K562 (cell line): ENCODE measurements at regions not wholly inside any gene's neighbourhood (a gene's known extent, or its start where the extent isn't known, plus 50 kb on each side); places are given as distances from the start of the nearest gene placed in this dataset.

Source experiments
- ATAC-seq: fragments of 200-7000 bp; cut with Tn5 transposase; 3 replicates; pipeline ENCODE4 v1.9.1; 2020; ENCODE audit warnings: moderate library complexity
- BruUV-seq: library from RNA; stranded (reverse); fragments of 400-500 nt; replicated peaks from 2 replicates; lab custom pipeline; 2021; lab: Mats Ljungman, UMichigan
- CTCF ChIA-PET: fragments of 300-600 bp; formaldehyde crosslinking; extraction: SDS; loops from one replicate; lab custom pipeline; 2021; ENCODE audit warnings: low intra/inter-chr PET ratio; lab: Yijun Ruan, JAX
- POLR2A ChIA-PET: fragments of 300-600, 350-650 bp; sonication (Branson Sonifier 250); formaldehyde crosslinking; extraction: SDS; loops from one replicate; lab custom pipeline; 2021; ENCODE audit warnings: antibody characterized with exemption, inconsistent platforms; lab: Yijun Ruan, JAX
- DNase-seq, 4 experiments: peaks; one replicate each; pipeline versions ENCODE4 v3.0.0 to v3.0.0-alpha.2; 2011 to 2018; ENCODE audit warnings: low spot score in 3 of 4, mixed read lengths in 3 of 4; ENCODE audit errors: extremely low read depth in 1 of 4
- FAIRE-seq: peaks from 2 replicates; lab custom pipeline; 2011; peaks lifted over from hg19 to GRCh38; lab: Jason Lieb, UNC
- H2AFZ ChIP-seq: 2 replicates; pipeline ENCODE4 v1.6.0; 2011; ENCODE audit warnings: low read depth, low read length, control low read depth, inconsistent platforms
- H3K27ac ChIP-seq: fragments of 200-600 bp; 3 replicates; pipeline ENCODE4 v1.8.0; 2011; ENCODE audit warnings: low read depth, mild to moderate bottlenecking, control low read depth, inconsistent platforms, low read length, moderate library complexity, mixed read lengths; ENCODE audit errors: extremely low read depth
- H3K27me3 ChIP-seq, 2 experiments: fragments of 300-600 bp in 1 of 2; 2 replicates in 1 of 2; 3 replicates in 1 of 2; pipeline versions ENCODE4 v1.6.0 to v1.8.0; 2011; ENCODE audit warnings: inconsistent platforms in 2 of 2, low read length in 2 of 2, mild to moderate bottlenecking in 1 of 2, mixed read lengths in 1 of 2, moderate library complexity in 1 of 2; ENCODE audit not compliant: control insufficient read depth in 2 of 2, insufficient read depth in 2 of 2
- H3K36me3 ChIP-seq: fragments of 300-600 bp; 3 replicates; pipeline ENCODE4 v1.8.0; 2011; ENCODE audit warnings: mild to moderate bottlenecking, low read length, inconsistent platforms; ENCODE audit not compliant: control insufficient read depth, insufficient read depth
- H3K4me1 ChIP-seq, 2 experiments: fragments of 200-600 bp in 1 of 2; replicated peaks in 1 of 2; 2 replicates in 1 of 2; 3 replicates in 1 of 2; pipeline versions ENCODE4 v1.5.1 to v1.8.0; 2011; ENCODE audit warnings: inconsistent platforms in 2 of 2, low read length in 2 of 2, mild to moderate bottlenecking in 1 of 2, mixed read lengths in 1 of 2, moderate library complexity in 1 of 2; ENCODE audit not compliant: control insufficient read depth in 2 of 2, insufficient read depth in 2 of 2
- H3K4me2 ChIP-seq: 2 replicates; pipeline ENCODE4 v1.6.1; 2011; ENCODE audit warnings: low read length, control low read depth, inconsistent platforms, mixed read lengths; ENCODE audit not compliant: insufficient read depth
- H3K4me3 ChIP-seq: fragments of 200-600 bp; sonication (generic), shearing (Covaris generic); 2 replicates; pipeline ENCODE4 v1.5.1; 2016; ENCODE audit warnings: control low read depth, inconsistent platforms
- H3K79me2 ChIP-seq: fragments of 200-600 bp; 3 replicates; pipeline ENCODE4 v1.8.0; 2011; ENCODE audit warnings: low read length, inconsistent platforms; ENCODE audit not compliant: control insufficient read depth, insufficient read depth
- H3K9ac ChIP-seq, 2 experiments: 2 replicates each; pipeline versions ENCODE4 v1.6.0 to v1.6.1; 2011; ENCODE audit warnings: low read depth in 2 of 2, low read length in 2 of 2, control low read depth in 1 of 2, inconsistent platforms in 1 of 2, mild to moderate bottlenecking in 1 of 2, mixed read lengths in 1 of 2; ENCODE audit not compliant: insufficient read depth in 1 of 2
- H3K9me1 ChIP-seq: one replicate; pipeline ENCODE4 v1.6.0; 2011; ENCODE audit warnings: inconsistent platforms, mild to moderate bottlenecking, low read length, moderate library complexity; ENCODE audit not compliant: control insufficient read depth, insufficient read depth
- H3K9me3 ChIP-seq: replicated peaks from 2 replicates; pipeline ENCODE4 v1.5.1; 2011; ENCODE audit warnings: low read depth, low read length, inconsistent platforms; ENCODE audit not compliant: control insufficient read depth, insufficient read depth
- H4K20me1 ChIP-seq: replicated peaks from 2 replicates; pipeline ENCODE4 v1.6.1; 2011; ENCODE audit warnings: low read length, inconsistent platforms, mixed read lengths; ENCODE audit not compliant: control insufficient read depth, insufficient read depth
- PATZ1 ChIP-seq: fragments of 250-450 bp; sonication (Bioruptor Pico); IDR thresholded peaks from 2 replicates; pipeline ENCODE4 v1.5.0; 2020; ENCODE audit warnings: mild to moderate bottlenecking, borderline replicate concordance
- SP1 ChIP-seq: sonication (generic); formaldehyde crosslinking; IDR thresholded peaks from 2 replicates; pipeline ENCODE4 v1.8.1; 2022; ENCODE audit warnings: mild to moderate bottlenecking, missing genetic modification reagents
- TCF7L2 ChIP-seq: fragments of 150-350 bp; IDR thresholded peaks from 2 replicates; pipeline ENCODE4 v1.6.1; 2016; ENCODE audit warnings: low read depth, mild to moderate bottlenecking, low read length, moderate library complexity
- WGBS: fragments of 100-300 bp; shearing (Covaris generic); methylation state at CpG from one replicate; pipeline ENCODE4 v1.1.6; 2016; ENCODE audit warnings: low coverage, mixed read lengths; ENCODE audit not compliant: insufficient coverage; ENCODE audit errors: missing lambda C conversion rate; 5-methylcytosine and 5-hydroxymethylcytosine counted together
- in situ Hi-C: fragments of 300-500 bp; cut with MboI; formaldehyde crosslinking; loops from 4 replicates; pipeline ENCODE4 v1.15.0; 2018; ENCODE audit warnings: inconsistent platforms, mixed read lengths
- intact Hi-C: fragments of 100-400 bp; cut with micrococcal nuclease; formaldehyde crosslinking; loops from 2 replicates; pipeline ENCODE4 v1.14.2; 2022
- TF ChIP-seq, protein P1 (sequence below): fragments of 150-350 bp; IDR thresholded peaks from 2 replicates; pipeline ENCODE4 v1.6.1; 2014; ENCODE audit warnings: low read depth, mild to moderate bottlenecking, low read length, borderline replicate concordance

DNA sequence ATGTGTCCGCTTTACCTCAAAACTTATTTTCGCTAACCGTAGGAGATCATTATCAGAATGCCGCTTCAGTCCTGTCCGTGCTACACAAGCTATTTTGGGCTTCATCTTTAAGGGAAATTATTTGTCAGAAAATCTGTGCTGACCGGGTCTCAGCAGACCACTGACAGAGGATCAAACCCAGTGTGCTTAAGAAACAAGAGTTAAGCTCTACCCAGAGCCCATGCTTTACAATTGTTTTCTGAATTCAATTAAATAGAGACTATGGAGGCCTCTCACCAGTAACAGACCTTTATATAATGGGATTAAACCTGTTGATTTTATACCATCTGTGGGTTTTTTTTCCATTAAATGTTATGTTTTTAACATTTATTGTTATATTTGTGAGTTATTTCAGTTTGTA is 1956.7 kb upstream of the PIK3C3 start:
- no peak overlapping the region for H3K9ac ChIP-seq
- no peak overlapping the region for H3K4me2 ChIP-seq
- ATAC-seq (no peak), DNase-seq (no peak), FAIRE-seq (no peak)
- H3K4me3 ChIP-seq, result no peak overlapping the region
- no peak for TF ChIP-seq TCF7L2
- H3K79me2 ChIP-seq, result no peaks in the 10 kb centered on the region
- no peaks in the 10 kb centered on the region for H3K36me3 ChIP-seq
- CTCF ChIA-PET, result no interaction called here
- 10% methylated on average over 6 of the region's 6 CpGs for WGBS
- BruUV-seq, result no TSS peak
- H3K4me1 ChIP-seq, result no peaks in the 10 kb centered on the region
- no peaks in the 10 kb centered on the region for H3K9me1 ChIP-seq
- H2AFZ ChIP-seq, result no peak overlapping the region
- H3K27me3 ChIP-seq, result no peaks in the 10 kb centered on the region
- no peaks in the 10 kb centered on the region; the same call in 1 of the 2 replicates for H3K9me3 ChIP-seq
- POLR2A ChIA-PET, result interaction anchor here (0.6 kb wide), 1 partner anchor 266 kb away, joined by 3 read pairs; no protein-coding TSS in a partner anchor
- H3K27ac ChIP-seq, result no peak overlapping the region
- intact Hi-C loops, result loop anchor here (10.0 kb wide), 1 partner anchor 84 kb away; no protein-coding TSS in a partner anchor
- no peaks in the 10 kb centered on the region for H4K20me1 ChIP-seq
- in situ Hi-C loops, result no loop called here

DNA sequence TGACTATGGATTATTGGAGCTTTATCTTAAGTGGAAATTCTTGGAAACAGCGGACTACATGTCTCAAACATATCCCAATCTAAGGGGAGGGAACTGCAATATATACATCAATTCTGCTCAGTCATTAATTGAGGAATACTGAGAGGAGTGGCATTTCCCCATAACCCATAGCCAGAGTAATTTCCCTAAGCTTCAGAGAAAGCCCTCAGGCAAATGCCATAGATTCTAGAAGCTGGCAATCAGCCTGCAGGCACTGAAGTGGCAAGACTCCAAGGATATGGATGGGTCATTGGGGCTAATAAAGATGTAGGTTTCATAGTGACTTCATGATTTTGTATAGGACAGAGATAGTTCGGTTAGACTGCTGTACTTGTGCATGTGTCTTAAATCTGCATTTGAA is 1960.5 kb upstream of the PIK3C3 start:
- H3K9me3 ChIP-seq, result no peaks in the 10 kb centered on the region; the same call in 1 of the 2 replicates
- H3K79me2 ChIP-seq, result no peaks in the 10 kb centered on the region
- H3K9me1 ChIP-seq, result no peaks in the 10 kb centered on the region
- TF ChIP-seq, protein P1, sequence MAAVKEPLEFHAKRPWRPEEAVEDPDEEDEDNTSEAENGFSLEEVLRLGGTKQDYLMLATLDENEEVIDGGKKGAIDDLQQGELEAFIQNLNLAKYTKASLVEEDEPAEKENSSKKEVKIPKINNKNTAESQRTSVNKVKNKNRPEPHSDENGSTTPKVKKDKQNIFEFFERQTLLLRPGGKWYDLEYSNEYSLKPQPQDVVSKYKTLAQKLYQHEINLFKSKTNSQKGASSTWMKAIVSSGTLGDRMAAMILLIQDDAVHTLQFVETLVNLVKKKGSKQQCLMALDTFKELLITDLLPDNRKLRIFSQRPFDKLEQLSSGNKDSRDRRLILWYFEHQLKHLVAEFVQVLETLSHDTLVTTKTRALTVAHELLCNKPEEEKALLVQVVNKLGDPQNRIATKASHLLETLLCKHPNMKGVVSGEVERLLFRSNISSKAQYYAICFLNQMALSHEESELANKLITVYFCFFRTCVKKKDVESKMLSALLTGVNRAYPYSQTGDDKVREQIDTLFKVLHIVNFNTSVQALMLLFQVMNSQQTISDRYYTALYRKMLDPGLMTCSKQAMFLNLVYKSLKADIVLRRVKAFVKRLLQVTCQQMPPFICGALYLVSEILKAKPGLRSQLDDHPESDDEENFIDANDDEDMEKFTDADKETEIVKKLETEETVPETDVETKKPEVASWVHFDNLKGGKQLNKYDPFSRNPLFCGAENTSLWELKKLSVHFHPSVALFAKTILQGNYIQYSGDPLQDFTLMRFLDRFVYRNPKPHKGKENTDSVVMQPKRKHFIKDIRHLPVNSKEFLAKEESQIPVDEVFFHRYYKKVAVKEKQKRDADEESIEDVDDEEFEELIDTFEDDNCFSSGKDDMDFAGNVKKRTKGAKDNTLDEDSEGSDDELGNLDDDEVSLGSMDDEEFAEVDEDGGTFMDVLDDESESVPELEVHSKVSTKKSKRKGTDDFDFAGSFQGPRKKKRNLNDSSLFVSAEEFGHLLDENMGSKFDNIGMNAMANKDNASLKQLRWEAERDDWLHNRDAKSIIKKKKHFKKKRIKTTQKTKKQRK, result no peak
- TF ChIP-seq SP1 (CRISPR knock-in tag) (no peak), PATZ1 (CRISPR knock-in tag) (no peak)
- TF ChIP-seq, all 486 proteins: peak for 0
- BruUV-seq, result no TSS peak
- 0% methylated on average over 2 of the region's 2 CpGs for WGBS
- Histone ChIP-seq H3K27me3 (no peaks in the 10 kb centered on the region), H2AFZ (no peak overlapping the region), H3K4me3 (no peak overlapping the region), H3K27ac (no peak overlapping the region), H3K36me3 (no peaks in the 10 kb centered on the region), H4K20me1 (no peaks in the 10 kb centered on the region), H3K4me1 (no peaks in the 10 kb centered on the region), H3K9ac (no peak overlapping the region), H3K4me2 (no peak overlapping the region)
- ATAC-seq, result no peak
- FAIRE-seq, result no peak
- ChIA-PET POLR2A (interaction anchor here (0.5 kb wide), 1 partner anchor 936 kb away, joined by 3 read pairs; no protein-coding TSS in a partner anchor), CTCF (no interaction called here)
- no peak for DNase-seq
- in situ Hi-C loops, result no loop called here
- intact Hi-C loops, result loop anchor here (10.0 kb wide), 1 partner anchor 80 kb away; no protein-coding TSS in a partner anchor
